SK-N-SH treated with all-trans-retinoic acid at 6 μM for 48 hours (cell line): ENCODE measurements at regions not wholly inside any gene's neighbourhood (a gene's known extent, or its start where the extent isn't known, plus 50 kb on each side); places are given as distances from the start of the nearest gene placed in this dataset.

Source experiments
- CSDC2 ChIP-seq: fragments of 250-450 bp; sonication (Bioruptor Pico); IDR thresholded peaks from 2 replicates; pipeline ENCODE4 v1.5.0; 2020; ENCODE audit warnings: mild to moderate bottlenecking, moderate library complexity
- ISL1 ChIP-seq: fragments of 250-450 bp; sonication (Bioruptor Pico); IDR thresholded peaks from 2 replicates; pipeline ENCODE4 v2.1.2; 2022; ENCODE audit warnings: mild to moderate bottlenecking, moderate library complexity
- SNAI2 ChIP-seq: fragments of 250-450 bp; sonication (Bioruptor Pico); IDR thresholded peaks from 2 replicates; pipeline ENCODE4 v1.5.0; 2020; ENCODE audit warnings: mild to moderate bottlenecking, moderate library complexity
- ZFP3 ChIP-seq: fragments of 250-450 bp; sonication (Bioruptor Pico); IDR thresholded peaks from 2 replicates; pipeline ENCODE4 v1.5.0; 2020; ENCODE audit warnings: mild to moderate bottlenecking, moderate library complexity
- ZNF70 ChIP-seq: fragments of 450-650 bp; formaldehyde crosslinking; IDR thresholded peaks from 2 replicates; pipeline ENCODE4 v1.5.0; 2020; ENCODE audit warnings: mild to moderate bottlenecking, moderate library complexity
- ZNF8 ChIP-seq: fragments of 450-650 bp; formaldehyde crosslinking; IDR thresholded peaks from 2 replicates; pipeline ENCODE4 v1.5.0; 2020; ENCODE audit warnings: mild to moderate bottlenecking, moderate library complexity
- TF ChIP-seq, protein P1 (sequence below): fragments of 250-450 bp; sonication (Bioruptor Pico); IDR thresholded peaks from 2 replicates; pipeline ENCODE4 v1.5.1; 2020; ENCODE audit warnings: low read depth, mild to moderate bottlenecking, moderate library complexity

DNA sequence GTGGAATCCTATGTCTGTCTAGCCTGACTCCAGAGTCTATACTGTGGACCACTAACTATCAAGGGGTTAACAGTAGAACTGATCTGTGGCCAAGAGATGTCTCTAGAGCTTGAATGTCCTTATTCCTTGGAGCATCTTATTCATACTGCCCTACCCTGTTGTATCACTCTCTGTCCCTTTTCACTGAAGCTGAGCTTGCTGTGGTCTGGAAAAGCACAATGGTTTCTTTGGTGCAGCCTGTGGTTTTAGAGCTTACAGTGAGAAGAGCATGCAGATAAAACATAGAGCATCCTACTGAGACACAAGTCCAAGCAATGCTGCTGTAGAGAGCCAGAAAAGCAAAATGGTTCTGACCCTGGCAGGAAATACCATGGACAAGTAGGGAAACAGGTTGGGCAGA, 367.0 kb upstream of the ATP2B1 start:
- TF ChIP-seq, protein P1, sequence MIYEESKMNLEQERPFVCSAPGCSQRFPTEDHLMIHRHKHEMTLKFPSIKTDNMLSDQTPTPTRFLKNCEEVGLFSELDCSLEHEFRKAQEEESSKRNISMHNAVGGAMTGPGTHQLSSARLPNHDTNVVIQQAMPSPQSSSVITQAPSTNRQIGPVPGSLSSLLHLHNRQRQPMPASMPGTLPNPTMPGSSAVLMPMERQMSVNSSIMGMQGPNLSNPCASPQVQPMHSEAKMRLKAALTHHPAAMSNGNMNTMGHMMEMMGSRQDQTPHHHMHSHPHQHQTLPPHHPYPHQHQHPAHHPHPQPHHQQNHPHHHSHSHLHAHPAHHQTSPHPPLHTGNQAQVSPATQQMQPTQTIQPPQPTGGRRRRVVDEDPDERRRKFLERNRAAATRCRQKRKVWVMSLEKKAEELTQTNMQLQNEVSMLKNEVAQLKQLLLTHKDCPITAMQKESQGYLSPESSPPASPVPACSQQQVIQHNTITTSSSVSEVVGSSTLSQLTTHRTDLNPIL (CRISPR knock-in tag) = no peak
- no peak for TF ChIP-seq CSDC2 (CRISPR knock-in tag)
- TF ChIP-seq SNAI2 (CRISPR knock-in tag) = no peak
- TF ChIP-seq ZFP3 (CRISPR knock-in tag) = no peak
- no peak for TF ChIP-seq ZNF8 (CRISPR knock-in tag)
- TF ChIP-seq ISL1 (CRISPR knock-in tag) = no peak
- TF ChIP-seq ZNF70 (CRISPR knock-in tag) = no peak
